ENCODE measurements at regions not wholly inside any gene's neighbourhood (a gene's known extent, or its start where the extent isn't known, plus 50 kb on each side); places are given as distances from the start of the nearest gene placed in this dataset.

DNA sequence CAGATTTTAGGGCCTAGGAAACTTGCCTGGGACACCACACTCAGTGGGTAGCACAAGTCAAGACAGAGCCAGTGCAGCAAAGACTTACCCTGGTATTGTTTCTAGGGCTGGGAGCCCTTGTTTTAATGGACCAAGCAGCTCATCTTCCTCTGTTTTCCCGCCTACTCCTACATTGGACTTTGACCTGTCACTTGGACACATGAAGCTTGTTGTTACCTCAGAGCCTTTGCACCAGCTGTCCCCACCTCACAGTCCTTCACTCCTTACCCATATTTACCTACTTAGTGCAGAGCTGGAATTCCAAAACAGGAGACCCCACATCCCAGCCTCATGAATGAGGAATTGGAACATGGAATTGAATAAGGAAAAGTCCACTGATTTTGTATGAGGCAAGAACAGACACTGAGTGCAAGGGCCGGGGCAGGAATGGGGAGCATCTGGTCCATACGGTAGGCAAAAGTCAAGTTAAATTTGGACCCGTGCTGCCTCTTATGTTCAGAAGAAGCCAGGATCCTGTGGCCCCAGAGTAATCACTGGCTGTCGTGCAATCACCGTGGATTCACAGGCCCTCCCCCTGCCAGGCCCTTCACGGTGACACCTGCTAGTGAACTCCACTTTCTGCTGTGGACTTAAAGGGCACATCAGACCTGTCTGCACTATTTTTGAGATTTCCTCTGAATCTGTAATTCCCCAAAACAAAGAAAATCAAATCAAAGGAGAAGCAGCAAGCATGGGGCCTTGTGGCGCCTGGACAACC is 236.9 kb upstream of the PMEPA1 start:
- DNase-seq (ENCODE audit: low read depth in 2 of 2), result no peak

DNA sequence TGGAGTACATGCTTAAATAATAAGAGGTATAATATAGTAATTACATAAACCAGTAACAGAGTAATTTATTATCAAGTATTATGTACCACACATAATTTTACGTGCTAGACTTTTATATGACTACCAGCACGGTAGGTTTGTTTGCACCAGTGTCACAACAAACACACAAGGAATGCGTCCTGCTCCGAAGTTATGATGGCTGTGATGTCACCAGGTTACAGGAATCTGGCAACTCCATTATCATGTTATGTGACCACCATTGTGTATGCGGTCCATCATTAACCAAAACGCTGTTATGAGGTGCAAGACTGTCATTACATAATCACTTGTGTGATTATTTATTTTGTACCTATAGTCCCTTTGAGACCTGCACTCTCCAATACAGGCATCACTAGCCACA is 235.2 kb upstream of the PMEPA1 start:
- DNase-seq (ENCODE audit: low read depth in 2 of 2), result no peak

DNA sequence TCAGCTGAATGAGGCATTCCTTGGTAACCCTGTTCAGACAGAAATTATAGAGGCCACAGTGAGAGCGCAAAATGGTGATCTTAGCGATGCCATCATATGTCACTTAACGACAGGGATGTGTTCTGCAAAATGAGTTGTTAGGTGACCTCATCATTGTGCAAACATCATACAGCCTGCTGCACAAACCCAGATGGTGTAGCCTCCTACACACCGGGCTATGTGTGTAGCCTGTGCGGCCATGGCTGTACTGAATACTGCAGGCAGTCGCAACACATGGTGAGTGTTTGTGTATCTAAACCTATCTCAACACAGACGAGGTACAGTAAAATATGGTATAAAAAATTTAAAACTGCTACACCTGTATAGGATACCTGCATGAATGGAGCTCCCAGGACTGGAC is 234.1 kb upstream of the PMEPA1 start:
- DNase-seq (ENCODE audit: low read depth in 2 of 2), result no peak

DNA sequence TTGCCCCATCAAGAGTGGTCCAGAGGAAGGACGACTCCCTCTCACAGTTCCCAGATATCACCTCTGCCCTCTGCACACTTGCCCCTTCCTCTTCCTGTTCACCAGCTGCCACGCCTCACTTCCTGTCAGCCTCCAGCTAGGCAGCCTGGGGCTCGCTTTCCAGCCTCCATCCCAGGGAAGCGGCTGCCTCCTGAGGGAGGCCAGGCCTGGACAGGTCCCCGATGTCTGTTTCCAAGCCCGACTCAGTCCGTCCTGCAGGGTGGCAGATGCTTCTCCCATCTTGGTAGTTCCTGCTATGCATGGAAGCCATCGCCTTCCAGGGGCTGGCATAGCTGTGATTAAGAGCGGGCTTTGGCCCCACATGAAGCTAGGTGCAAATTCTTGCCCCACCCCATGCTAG is 233.5 kb upstream of the PMEPA1 start:
- no peak for DNase-seq (ENCODE audit: low read depth in 2 of 2)

DNA sequence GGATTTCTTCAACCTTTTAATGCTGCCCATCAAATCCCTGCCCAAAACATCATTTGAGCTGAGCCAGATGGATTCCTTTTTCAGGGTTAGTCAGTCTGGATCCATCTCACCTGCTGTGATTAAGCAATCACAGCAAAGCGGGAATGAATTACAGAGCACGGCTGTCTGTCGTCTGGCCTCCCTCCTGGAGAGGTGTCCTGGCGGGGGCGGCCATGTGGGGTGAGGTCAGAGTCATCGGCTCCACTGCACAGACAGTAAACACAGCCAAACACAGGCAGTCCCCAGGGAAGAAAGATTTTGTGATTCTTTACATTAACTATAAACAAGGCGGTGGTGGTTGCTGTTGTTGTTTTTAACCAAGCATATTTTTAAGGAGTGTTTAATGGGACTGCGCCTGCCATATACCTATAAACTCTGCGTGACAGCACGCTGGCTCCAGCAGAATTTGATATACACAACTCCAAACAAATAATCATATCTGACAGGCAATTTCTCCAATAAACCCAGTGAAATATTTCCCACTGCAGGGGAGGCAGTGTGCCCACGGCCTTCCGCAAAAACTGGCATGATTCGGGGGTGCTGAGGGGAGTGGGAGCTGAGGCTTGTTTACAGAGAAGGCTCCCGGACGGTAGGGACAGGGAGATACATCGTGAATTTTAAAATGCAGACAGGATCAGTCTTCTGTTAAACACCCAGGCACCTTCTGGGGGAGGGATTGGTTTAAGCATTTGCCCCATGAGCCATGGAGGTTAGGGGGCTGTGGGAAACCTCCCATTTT is 232.0 kb upstream of the PMEPA1 start:
- no peak for DNase-seq (ENCODE audit: low read depth in 2 of 2)

DNA sequence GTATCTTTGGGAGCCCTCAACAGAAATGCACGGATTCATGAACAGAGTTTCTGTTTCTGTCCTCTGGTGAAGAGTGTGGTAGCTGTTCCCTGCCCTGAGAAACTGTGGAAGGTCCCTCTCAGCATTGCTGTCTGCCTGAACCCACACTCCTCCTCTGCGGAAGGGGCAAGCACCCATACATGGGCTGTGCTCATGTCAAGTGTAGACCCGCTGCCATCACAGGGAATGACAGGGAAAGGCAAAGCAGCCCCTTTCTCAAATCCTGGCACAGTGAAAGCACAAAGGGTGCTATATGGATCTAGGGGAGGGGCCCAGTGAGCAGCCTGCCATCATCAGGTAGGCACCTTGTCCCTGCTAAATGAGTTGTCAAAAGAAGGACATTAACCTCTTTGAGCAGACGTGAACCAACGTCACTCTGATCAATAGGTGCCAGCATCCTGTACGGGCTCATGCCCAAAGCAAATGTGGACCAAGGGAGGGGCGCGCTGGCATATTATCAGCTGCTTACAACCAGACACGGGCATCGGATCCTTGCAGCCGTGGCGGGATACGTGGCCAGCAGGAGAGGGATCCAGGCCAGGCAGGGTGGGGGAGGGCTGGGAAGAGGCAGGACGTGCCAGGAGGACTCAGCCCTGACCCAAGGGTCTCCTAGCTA is 231.2 kb upstream of the PMEPA1 start:
- no peak for DNase-seq (ENCODE audit: low read depth in 2 of 2)

DNA sequence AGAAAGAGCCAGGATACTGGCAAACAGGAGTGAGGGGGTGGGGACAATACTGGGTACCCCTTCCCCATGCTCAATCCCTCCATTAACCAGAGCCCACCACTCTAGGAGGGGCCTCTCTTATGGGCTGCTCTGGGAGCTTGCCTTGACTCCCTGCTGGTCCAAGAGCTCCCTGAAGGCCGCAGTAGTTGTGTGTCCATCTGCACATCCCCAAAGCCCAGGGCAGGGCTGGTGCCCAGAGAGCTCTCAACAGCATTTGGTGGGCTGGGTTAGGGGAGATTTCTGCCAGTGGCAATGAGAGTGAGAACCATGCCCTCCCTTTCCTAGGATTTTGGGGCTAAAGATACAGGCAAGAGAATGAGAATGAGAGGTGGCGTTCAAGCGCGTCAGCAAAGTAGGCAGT is 230.6 kb upstream of the PMEPA1 start:
- DNase-seq (ENCODE audit: low read depth in 2 of 2), result no peak

DNA sequence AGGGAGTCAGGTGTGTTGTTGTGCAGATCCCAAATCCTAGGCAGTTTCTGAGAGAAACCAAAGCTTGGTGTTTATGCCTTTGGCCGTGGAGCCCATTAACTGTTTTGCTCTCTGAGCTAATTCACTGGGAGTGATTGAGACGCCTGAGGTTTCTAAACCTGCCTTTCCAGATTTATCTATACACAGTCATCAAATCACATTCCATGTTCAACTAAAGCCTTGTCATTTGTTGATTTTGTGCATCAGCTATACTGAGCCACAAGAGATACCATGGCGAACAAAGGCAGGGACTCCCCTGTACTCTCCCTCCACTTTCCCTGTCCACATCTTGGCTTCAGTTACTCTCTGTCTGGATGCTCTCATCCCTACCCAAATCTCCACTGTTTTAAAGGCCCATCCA is 229.7 kb upstream of the PMEPA1 start:
- no peak for DNase-seq (ENCODE audit: low read depth in 2 of 2)

DNA sequence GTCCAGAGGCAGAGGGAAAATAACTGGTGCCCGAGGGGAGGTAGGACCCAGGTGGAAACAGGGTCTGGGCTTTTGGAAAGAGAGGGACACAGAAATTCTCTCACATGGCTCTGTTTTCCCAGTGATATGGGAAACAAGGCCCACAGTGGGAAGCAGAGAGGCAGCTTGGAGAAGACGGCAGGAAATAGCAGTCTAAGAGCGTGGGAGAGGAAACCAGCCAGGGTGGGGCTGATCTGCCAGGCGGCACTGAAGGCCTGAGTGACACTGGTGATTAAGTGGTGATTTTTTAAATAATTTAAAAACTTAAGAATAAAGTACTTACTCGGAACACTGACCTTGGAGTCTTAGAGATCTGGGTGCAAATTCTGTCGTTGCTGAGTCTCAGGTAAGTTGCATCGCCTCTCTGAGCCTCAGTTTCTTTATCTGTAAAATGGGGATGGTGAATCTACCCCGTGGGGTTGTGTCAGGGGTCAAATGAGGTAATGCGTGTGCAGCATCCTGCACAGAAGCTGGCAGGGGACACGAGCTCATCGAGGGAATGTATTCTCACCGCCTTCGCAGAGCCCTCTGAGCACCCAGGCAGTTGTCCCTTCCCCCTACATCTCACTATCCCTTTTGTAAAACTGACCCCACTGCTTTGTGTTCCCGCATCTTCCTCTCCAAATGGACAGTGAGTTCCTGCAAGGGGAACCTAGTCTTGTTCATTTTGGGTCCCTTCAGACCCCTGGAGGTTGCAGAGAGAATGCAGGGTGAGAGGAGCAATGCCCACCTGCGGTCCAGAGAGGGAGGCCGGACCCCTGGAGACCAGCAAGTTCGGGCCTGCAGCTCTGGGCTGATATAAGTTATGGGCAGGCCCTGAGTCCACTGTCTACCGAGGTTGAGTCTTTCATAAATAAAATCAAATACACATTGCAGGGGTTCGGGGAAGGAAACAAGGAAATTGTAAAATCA is 228.6 kb upstream of the PMEPA1 start:
- no peak for DNase-seq (ENCODE audit: low read depth in 2 of 2)

DNA sequence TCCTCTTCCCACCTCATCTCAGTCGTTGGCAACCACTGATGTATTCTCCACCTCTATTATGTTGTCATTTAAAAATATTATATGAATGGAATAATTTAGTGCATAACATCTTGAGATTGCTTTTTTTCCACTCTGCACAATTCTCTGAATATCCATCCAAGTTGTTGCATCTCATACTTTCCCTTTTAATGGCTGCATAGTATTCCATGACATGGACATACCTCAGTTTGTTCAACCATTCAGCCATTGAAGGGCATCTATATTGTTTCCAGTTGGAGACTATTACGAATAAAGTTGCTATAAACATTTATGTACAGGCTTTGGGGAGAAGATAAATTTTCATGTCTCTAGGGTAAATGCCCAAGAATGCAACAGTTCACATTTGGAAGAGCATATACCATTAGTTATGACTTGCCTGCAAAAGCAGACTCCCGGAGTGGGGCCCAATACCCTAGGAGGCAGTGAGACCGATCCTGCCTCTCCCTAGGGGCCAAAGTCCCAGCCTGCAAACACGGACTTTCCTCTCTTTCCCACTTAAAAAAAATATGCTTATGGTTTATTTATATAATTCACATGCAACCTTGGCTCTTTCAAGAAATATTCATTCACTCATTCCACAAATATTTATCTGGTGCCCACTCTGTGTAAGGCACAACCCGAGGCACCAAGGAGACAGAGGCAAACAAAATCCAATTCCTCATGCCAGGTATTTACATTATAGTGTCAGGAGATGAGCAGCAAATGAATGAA is 227.0 kb upstream of the PMEPA1 start:
- no peak for DNase-seq (ENCODE audit: low read depth in 2 of 2)

DNA sequence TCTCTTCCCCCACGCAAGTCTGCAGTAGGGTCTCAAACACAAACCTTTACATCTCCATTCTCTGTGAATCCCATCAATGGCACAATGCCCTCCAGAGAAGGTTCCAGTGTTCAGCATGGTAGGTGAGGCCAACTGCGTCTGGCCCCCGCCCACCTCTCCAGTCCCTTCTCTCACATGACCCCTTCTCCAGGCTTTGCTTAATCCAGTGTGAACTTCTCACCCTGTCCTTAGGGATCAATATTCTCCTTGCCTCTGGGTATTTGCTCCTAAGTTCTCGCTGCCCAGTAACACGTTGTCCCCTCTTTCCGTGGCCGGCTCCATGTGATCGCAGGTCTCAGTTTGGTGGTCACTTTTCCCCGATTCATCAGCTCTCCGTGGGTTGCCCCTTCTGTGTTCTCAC is 225.1 kb upstream of the PMEPA1 start:
- no peak for DNase-seq (ENCODE audit: low read depth in 2 of 2)

DNA sequence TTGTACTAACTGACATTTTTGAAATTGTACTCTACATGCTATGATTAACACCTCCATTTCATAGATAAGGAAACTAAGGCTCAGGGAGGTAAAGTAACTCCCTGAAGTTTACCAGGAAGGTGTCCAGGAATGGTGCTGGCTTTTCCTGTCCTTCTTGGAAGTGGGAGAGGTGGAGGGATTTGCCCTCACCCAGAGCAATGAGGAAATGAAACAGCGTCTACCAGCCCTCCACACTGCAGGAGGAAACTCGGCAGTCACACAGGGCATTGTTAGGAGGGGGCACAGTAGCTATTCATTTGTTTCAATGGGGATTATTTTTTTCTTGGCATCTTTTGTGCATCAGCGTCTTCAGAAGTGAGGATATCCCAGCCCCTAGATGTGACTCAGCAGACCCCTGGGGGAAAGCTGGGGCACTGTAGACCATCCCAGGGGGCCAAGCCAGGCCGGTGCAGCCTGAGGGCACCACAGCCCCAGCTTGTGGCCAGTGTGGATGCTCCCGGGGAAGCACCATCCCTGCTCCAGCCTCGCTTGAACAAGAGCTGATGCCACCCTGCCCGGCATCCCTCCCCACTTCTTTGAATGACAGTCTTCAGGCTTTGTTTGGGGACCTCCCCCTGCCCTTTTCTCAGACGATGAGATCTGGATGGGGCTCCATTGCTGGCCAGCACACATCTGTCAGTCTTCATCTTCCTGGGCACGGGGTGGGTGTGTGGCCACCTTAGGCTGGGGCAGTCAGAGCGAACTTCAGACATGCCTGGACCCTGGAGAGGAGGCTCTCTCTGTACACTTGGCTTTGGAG is 224.4 kb upstream of the PMEPA1 start:
- no peak for DNase-seq (ENCODE audit: low read depth in 2 of 2)

DNA sequence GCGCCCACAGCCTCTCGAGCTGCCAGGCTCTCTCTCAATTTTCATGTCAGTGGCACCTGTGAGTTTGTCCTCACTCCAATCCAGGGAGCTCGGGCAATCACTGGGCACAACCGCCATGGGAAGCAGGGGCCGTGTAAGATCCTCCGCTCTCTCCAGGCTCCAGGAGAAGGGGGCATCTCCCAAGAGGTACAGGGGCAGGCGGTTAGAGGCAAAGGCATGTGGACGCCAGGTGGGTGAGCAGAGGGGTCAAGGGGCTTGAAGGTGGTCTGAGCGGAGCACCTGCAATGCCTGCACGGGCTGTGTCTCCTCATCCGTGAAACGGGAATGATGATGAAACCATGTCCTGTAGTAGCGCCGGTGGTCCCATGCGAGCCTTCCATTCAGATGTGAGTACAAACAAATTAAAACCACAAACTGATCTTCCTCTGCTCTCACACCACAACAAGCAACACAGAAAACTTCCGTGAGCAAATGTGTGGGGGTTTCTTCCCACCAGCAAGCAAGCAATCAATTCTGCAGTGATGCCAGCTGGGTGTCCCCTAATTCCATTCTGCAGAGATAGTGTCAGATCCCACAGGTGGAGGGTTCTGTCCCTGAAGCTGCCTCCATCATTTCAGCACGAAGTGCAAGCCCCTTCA is 222.5 kb upstream of the PMEPA1 start:
- DNase-seq (ENCODE audit: low read depth in 2 of 2), result no peak

DNA sequence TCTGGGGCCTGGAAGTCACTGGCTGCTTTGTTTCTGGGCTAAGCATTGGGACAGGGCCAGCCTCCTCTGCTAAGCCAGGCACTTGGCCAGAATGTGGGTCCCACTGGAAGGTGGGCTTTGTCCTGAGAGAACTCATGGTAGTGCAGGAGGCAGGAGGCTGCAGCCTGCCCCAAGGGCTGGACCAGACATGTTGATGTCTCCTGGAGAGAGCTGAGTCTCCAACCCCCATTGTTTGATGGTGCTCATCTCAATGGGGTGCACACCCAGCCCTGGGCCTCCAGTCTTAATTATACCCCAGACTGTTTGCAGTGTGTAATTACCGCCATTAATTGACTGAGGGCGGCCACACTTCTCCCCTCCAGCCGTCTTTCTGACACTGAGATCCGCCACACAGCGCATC is 220.5 kb upstream of the PMEPA1 start:
- no peak for DNase-seq (ENCODE audit: low read depth in 2 of 2)

DNA sequence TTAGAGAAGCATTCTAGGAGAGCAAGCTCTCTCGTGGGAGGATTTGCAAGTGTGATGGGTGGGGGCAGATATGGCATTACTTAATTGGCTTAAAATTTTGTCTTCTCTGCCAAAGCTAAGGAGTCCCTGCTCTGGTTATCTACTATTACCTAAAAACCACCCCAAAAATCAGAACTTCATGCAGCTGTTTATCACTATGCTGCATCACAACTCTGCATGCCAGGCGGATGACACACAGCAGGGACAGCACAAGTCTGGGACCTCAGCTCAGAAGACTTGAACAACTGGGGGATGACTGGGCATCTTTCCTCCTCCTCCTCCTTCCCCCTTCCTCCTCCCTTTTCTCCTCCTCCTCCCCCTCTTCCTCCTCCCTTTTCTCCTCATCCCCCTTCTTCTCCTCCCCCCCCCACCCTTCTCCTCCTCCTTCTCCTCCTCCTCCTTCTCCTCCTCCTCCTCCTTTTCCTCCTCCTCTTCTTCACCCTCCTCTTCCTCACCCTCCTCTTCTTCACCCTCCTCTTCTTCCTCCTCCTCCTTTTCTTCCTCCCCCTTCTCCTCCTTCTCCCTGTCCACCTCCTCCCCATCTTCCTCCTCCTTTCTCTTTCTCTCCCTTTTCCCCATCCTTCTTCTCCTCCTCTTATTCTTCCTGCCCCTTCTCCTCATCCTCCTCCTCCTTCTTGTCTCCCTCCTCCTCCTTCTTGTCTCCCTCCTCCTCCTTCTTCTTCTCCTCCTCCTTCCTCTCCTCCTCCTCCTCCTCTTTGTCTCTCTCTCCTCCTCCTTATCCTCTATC is 218.6 kb upstream of the PMEPA1 start:
- DNase-seq (ENCODE audit: low read depth in 2 of 2), result no peak

DNA sequence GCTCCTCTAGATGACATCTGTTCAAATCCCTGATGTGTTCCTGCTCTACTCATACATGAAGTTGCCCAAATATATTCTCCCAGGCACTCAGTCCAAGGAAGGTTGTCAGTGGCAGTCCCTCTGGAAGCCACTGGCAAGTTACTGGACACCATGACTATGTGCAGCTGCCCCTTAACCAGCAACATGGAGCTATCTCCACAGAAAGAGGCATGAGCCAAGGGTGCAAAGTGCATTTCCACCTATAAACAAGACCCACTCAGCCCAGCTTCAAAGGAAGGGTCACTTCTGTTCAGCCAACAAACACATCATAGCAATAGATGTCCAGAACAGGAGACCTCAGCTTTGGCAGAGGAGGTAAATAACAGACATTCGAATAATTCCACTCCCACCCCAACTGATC is 217.6 kb upstream of the PMEPA1 start:
- no peak for DNase-seq (ENCODE audit: low read depth in 2 of 2)

DNA sequence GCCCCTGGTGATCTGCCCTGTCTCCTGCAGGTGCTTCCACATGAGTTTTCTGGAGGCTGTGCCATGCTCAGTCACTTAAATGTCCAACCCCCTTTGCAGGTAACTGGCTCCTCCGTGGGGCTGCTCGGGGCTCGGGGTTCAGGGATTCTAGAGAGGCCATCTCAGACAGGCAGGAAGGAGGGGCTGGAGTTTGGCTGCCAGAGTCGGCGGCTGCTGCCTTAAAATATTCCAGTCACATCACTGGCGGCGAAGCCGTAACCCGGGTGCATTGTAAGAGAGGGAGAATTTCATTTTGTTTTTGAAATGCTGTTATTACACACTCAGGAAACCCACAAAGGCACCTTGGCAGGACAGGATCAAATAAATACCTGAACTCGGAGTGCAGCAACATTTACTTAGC is 212.9 kb upstream of the PMEPA1 start:
- no peak for DNase-seq (ENCODE audit: low read depth in 2 of 2)

DNA sequence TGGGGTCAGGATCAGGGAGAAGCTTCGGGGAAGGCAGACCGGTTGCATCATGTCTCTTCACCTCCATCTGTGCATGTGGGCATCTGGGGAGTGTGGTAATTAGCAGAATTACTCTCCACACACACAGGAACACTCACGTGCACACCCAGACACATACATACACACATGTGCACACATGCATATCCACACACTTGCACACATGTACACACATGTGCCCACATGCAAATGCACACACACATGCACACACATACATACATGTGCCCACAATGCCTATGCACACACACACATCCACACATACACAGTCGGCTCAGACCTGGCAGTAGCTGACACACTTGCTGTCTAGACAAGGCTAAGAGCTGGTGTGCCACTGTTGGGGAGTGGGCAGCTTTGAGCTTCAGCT is 212.3 kb upstream of the PMEPA1 start:
- DNase-seq (ENCODE audit: low read depth in 2 of 2), result no peak

DNA sequence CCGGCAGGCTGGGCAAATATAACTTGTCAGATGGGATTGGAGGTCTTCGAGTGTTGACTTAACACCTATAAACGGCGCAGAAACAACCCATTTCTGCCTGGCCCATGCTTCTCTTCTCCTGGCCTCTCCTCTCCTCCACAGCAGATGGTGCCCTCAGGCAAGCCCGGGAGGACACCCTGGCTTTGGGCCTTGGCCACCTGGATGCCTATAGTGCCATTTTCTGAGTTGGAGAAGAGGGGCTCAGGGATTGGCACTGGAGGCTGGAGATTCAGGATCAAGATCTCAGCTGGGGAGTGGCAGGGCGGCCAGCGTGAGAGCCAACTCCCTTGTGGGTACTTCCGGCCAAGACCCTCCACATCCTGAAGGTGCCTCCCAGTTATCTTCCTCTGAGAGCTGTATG is 211.9 kb upstream of the PMEPA1 start:
- DNase-seq (ENCODE audit: low read depth in 2 of 2), result no peak

Measured in stimulated activated CD8-positive, alpha-beta memory T cell treated with anti-CD3 and anti-CD28 coated beads, Interleukin-7, amount 100 ng/mL, for 1 hour (primary cell).